Activated CD4-positive, alpha-beta T cell treated with anti-CD3 and anti-CD28 coated beads, Interleukin-2, amount 50 U/mL, for 16 hours (primary cell): ENCODE measurements at regions not wholly inside any gene's neighbourhood (a gene's known extent, or its start where the extent isn't known, plus 50 kb on each side); places are given as distances from the start of the nearest gene placed in this dataset.

ENCODE experiments used
- DNase-seq: peaks from one replicate; pipeline ENCODE4 v3.0.0-alpha.2; 2020

DNA sequence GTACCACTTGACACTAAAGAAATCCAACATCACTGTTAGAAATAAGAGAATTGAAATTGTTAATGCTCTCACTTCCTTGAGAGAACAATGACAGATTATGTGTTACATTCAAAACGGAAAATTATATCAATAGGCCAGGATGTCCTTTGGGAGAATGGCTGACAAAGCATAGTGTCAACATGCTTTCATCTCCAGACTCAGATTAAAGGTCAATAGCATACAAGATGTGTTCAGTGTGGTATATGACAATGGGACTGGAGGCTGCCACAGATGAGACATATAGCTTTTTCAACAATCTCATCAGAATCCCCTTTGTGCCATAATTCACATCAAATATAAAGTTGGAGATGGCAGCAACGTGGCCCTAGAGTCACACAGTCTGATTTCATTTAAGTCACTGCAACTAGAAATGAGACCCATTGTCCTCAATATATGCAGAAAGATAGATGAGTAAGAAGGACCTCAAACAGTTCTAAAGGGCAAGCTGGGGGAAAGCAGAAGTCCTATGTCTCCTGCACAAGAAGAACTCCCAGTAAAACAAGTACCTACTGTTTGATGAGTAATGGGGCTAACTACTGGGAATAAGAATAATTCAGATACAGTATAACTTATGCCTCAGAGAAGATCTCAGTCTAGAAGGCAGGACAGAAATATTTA is 327.9 kb downstream of the TTLL7 start:
- DNase-seq: no peak

GRCh38 chr1:83641796-83642443 is 357.0 kb downstream of the TTLL7 start:
- no peak for DNase-seq

DNA sequence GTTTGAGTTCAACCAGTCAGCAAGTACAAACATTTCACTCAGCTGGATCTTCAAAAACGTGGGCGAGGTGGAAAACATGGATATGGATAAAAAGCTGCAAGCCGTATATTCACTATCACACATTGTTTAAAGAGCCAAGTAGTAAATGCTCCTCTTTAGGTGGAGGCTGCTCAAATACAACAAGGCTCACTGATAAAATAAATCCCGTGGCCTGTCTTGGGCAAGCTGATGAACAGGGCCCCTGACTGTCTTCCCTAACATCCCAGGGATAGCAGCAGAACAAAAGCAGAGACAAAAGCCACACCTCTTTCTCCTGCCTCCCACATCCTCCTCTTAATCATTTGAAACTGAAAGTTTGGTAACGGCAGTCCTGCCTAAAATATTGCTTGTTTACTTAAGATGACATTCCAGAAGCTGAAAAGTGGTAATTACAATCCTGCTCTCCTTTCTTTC is 357.7 kb downstream of the TTLL7 start:
- DNase-seq: no peak

- no peak for DNase-seq
Observed at GRCh38 chr1:83639785-83640184, 359.1 kb downstream of the TTLL7 start.

DNA sequence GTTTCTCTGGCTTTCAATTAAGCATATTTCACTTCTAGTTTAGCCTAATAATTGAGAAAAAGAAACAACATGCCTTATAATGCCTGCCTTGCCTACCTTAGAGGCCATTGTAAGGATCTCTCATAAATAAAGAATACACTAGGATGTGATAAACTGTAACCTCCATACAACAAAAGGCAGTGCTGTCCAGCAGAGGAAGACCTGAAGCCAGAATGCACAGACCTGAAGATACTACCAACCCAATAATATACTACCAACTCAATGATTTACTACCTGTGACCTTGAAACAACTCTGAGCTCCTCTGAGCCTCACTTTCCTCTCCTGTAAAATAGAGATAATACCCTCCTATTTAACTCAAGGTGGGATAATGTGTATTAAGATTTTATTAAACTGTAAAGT is 361.3 kb downstream of the TTLL7 start:
- DNase-seq: no peak

DNA sequence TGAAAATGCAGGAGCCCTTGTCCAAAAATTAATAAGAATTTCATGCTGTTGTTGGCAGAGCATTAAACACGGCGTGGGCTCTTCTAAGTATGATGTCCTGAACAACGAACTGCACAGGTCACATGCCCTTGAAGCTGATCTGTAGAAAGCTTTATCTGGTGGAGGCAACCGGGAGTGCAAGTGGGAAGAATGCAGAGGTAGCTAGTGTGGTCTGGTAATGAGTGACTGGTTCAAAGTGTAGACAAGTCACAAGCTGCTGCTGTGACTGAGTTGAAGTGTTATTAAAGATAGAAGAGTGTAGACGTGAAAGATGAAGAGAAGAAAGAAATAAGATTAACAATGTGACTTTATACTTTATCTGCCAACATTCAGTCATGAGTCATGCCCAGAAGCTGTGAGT is 361.9 kb downstream of the TTLL7 start:
- DNase-seq: no peak

GRCh38 chr1:83632906-83633305 is 366.0 kb downstream of the TTLL7 start:
- DNase-seq: no peak

DNA sequence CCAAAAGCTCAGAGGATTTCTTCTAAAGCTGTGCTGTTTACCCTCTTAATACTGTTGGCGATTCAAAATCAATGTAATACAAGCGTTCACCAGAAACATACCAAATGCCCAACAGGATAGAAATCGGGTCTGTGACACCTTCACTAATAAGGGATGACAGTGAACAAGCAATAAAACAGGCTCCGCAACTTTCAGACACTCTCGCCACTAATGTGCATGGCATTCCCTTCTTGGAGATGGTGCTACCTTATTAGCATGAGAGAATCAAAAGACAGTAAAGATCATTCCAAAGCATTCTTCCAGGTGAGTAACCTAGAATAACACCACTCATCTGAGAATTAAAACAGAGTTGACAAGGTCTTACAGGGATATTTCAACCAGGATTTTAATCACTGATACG is 367.1 kb downstream of the TTLL7 start:
- DNase-seq: no peak

DNA sequence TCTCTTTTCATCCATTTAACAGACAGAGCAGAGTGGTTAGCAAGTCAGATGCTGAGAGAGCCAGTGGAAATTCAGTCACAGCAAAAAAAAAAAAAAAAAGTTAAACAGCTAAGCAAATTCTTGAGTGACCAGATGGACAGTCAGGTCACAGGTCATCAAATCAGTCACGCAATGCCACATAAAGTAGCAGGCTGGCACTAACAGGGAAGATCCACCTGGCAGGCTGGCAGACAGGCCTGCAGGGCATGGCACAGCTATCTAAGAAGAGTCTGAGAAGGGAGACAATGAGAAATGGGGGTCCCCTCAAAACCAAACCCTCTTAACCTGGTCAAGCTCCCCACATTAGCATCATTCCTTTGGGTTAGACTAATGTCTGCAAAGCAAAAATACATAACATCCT is 371.9 kb downstream of the TTLL7 start:
- no peak for DNase-seq

DNA sequence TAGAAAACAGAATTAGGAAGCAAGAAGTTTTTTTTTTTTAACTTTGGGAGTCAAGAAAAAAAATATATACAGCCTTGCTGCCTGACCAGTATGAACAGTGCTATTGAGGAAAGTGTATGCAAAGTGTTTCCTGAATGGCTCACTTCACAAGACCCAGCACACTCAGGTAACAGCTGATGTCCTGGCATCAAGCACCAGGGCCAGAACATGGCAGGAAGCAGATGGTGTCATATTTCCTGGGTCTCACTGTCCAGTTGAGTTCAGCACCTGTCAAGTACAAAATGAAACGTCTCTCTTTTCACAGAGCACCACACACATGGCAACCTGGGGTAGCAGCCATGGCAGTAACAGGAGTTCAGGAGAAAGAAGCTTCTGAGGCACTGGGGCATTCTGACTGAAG is 372.3 kb downstream of the TTLL7 start:
- DNase-seq: no peak

DNA sequence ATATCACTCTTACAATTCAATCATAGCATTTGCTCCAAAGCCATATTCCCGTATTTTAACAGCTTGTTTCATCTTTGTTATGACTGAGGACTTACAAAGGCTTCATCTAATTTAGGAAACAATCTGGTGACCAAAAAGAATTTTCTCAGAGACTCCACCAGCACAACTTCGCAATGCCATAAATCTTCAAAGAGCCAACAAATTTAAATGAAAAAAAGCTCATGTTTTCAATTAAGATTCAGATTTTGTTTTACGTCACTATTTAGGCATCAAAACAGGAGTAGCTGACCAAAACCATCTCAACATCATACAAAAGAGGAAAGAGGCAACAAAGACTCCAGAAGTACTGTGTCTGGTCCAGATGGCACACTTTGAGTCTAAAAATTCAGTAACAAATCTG is 373.3 kb downstream of the TTLL7 start:
- no peak for DNase-seq

DNA sequence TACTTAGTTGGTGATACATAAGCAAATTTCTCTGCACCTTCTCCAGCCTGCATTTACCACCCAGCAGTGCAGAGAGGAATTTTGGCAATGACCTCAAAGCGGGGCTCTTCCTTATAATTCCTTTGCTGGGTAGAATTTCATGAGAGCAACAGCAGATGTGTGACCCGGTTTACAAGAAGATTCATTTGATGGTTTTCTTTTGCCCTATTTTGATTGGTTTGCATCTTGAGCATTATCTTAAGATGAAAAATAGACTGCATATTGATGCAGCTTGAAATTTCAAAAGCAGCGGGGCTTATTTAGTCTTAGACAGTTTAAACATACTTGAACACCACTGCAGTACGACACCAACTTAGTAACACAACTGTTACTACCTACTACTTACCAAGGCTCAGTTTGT is 378.9 kb downstream of the TTLL7 start:
- DNase-seq: no peak

DNA sequence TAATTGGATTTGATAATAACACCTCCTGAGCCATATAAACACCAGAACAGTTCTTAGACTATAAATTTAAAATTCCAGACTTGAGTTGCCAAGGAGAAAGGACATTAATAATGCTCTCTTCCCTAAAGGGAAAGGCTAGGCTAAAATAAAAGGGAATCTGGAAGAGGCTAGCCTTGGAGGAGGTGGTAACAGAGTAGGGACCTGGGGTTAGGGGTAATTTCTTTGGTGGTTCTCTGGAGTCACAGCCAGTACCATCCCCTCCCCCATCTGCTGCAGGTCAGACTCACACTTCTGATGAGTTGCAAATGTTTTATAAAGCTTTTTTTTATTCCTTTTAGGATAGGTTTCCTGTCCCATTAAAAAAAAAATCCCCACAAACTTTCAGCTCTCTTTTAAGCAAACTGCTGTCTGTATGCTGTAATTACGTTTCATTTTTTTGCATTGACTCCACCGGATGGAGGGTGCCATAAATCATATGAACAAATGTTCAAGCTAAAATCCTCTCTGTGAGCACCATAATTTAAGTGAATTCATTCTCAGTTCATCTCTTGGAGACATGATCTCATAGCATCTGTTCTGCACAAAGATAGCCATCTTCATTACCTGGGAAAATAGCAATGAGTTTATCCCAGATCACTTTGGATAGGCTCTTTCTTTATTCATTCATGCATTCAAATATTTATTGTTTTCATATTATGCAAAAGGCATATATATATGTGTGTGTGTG is 379.6 kb downstream of the TTLL7 start:
- no peak for DNase-seq

DNA sequence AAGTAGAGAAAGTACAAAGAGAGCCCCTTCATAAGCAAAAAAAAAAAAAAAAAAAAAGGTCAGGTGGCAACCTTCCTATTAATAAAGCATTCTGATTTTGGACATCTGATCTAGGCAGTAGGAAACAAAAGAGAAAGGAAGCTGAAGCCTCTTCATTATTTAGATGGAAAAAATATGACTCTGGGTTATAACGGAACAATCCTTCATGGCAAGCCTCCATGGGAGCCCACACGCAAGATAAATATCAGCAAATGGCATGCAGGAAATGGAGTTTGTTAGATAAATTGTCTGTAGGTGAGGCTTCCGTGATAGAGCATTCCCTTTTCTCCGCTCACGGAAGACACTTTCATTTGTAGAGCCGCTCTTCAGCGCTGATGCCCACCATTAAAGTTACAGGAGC is 381.0 kb downstream of the TTLL7 start:
- DNase-seq: no peak

- DNase-seq: no peak
Observed at GRCh38 chr1:83615370-83615769, 383.6 kb downstream of the TTLL7 start.

DNA sequence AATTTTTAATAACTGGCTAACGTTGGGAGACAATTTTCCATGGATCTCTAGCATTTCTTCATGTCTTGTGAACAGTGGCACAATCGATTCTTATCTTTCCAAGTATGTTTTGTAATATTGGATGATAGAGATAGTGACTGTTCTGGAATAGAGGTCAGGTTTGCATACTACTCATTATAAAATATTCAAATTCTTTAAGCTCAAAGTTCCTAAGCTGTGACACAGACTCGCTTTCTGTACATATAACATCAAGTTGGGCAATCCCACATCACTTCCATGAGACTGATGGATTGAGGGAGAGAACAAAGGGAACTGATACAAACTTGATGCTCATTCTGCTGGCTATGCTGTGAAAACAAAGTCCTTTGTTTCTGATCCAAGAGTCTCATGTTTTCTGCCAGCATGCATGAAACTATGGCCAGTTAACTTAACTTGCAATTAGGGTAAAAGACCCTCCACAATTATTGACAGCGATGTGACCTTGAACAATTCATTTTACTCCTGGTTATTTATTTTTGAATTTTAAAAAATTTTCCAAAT is 392.4 kb downstream of the TTLL7 start:
- no peak for DNase-seq

DNA sequence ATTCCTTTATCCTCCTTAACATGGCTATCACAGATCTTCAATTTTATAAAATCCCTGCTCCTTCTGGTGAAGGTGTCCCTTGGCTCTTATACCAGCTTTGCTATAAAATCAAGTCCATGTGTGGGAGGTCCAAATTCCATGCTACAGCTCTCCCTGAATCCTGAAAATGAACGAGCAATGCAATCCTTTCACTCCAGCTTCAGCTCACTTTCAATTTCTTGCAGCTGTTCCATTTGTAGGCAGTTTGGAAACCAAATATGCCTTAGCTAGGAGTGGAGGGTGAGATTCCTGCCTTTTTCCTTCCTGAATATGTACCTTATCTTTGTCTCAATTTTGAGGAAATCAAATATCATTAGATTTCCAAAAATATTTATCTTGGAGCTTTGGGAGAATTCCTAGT is 402.6 kb downstream of the TTLL7 start:
- DNase-seq: no peak

DNA sequence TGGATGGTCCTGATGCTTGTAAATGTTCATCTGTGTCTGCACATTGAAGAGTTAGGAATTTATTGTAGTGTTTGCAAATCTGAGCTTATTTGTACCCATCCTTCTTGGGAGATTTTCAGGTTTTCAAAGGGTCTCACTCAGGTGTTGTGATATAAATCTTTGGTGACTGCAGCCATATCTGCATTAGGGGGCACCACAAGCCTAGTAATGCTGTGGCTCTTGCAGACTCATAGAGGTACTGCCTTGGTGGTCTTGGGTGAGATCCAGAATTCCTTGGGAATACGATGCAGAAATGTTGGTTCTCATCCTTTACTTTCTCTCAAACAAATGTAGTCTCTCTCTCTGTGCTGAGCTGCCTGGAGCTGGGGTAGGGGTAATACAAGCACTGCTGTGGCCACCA is 405.9 kb downstream of the TTLL7 start:
- DNase-seq: no peak

- no peak for DNase-seq
Observed at GRCh38 chr1:83588140-83588539, 410.8 kb downstream of the TTLL7 start.

- no peak for DNase-seq
Observed at GRCh38 chr1:83583351-83584014, 415.4 kb downstream of the TTLL7 start.

GRCh38 chr1:83581747-83582146 is 417.2 kb downstream of the TTLL7 start:
- DNase-seq: no peak

DNA sequence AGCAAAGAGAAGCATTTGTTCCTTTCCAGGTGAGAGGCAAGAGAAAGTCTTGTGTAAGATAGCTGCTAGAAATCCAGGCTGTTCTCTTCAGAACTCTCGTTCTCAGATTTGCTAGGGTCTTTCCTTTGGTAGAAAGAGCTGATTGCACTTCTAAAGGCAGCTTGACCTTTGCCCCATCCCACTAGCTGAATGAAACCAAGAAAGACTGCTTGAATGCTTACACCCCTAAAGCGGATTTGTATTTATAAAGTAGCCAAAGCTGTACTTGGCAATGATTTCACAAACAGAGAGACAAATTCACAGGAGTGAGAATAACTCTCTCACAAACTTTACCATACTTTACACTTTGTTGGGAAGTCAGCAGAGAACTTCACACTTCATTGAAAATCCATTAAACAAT is 424.1 kb downstream of the TTLL7 start:
- DNase-seq: no peak

GRCh38 chr1:83573776-83574175 is 425.2 kb downstream of the TTLL7 start:
- no peak for DNase-seq

DNA sequence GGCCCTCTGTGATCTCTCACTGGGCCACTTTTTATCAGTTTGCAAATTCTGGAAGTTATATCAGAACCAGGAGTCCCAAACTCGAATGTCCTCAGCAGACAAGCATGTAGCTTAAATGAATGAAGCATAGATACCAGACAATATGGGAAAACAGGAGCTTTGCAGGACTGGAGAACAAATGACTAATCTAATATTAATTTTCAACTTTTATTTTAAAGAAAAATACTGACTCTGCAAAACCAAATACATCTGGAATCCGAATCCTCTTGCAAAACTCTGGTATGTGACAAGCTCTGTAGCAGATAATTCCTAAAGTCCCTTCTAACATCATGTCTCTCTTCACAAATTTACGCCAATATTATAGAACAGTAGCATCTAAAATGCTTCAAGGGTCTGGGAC is 427.4 kb downstream of the TTLL7 start:
- no peak for DNase-seq
